ENCODE measurements at regions not wholly inside any gene's neighbourhood (a gene's known extent, or its start where the extent isn't known, plus 50 kb on each side); places are given as distances from the start of the nearest gene placed in this dataset.

DNA sequence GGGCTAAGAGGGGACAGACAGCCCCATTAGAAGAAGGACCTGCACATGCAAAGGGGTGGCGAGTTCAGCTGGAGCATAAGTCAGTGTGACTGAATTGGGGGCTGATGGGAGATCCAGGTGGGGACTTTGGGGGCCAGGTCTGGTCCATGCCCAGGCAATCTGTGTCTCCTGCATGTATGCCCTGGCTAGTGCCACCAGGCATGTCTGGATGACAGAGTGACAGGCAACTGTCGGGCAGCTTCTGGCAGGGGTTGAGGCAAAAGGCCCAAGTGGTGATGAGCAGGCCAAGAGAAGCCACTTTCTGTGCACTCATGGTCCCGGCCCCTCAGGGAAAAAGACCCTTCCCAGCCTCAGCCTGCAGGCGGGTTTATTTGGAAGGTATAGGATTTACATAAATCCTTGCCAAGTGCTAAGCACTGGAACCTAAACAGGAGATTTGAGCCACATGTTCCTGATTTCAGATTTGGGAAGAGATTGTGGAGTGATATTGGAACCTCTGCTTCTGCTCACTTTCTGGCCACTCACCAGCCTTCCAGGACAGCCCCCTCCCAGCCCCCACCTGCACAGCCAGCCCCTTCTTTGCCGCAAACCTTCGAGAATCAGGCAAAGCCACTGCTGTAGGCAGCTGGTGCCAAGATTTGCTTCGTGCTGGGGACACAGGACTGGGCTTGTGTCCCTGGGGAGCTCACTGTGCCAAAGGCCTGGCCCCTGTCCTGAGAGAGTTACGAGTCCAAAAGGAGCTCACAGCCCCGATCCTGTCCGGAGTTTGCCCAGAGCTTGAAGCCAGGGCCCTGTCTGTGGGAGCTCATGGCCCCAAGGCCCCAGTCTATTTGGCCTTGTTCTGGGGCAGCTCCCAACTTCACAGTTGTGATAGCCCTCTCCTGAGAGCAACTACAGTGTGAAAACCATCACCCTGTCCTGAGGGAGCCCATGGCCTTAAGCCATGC is 232.5 kb upstream of the RTL1 start:
- TF ChIP-seq TAF1 (IDR thresholded peaks at IDR 0.05; ENCODE audit: borderline replicate concordance, insufficient read depth, low read length) (no peak), POLR2AphosphoS5 (IDR thresholded peaks at IDR 0.05; ENCODE audit: low read depth, low read length) (no peak), SIN3A (IDR thresholded peaks at IDR 0.05; ENCODE audit: borderline replicate concordance, insufficient read depth, low read length) (no peak)

Data from PFSK-1 (cell line).